ENCODE measurements at regions not wholly inside any gene's neighbourhood (a gene's known extent, or its start where the extent isn't known, plus 50 kb on each side); places are given as distances from the start of the nearest gene placed in this dataset.
A peak's percentile ranks its signal among the peaks of the same experiment; 100 is the strongest.

GRCh38 chr2:63681896-63682295 lies 93.1 kb downstream of the MDH1 start:
- intact Hi-C loops (cut with DNase I, micrococcal nuclease): no loop called here
- ATAC-seq (ENCODE audit: poor library complexity): no peak
- Mint-ChIP-seq H3K27ac (no peak overlapping the region), H3K4me1 (ENCODE audit: low read depth) (peaks cover 14% of the 10 kb centered on the region), H3K9me3 (no peaks in the 10 kb centered on the region), H3K27me3 (peaks cover 5% of the 10 kb centered on the region), H3K4me3 (no peak overlapping the region), H3K36me3 (ENCODE audit: low read depth) (no peaks in the 10 kb centered on the region)
- H3K36me3 ChIP-seq (ENCODE audit: insufficient read depth, low read length): no peaks in the 10 kb centered on the region
- no peaks in the 10 kb centered on the region for H3K4me1 ChIP-seq (ENCODE audit: insufficient read depth, low read length)
- H3K4me3 ChIP-seq (ENCODE audit: low read length): no peak overlapping the region
- no peaks in the 10 kb centered on the region for H3K27me3 ChIP-seq (ENCODE audit: control insufficient read depth in 1 of 2, insufficient read depth in 2 of 2, low read length in 2 of 2)
- ChIA-PET POLR2A (no interaction called here), CTCF (interaction anchor here (1.2 kb wide), 1 partner anchor 20 kb away, joined by 3 read pairs; no protein-coding TSS in a partner anchor)
- DNase-seq: no peak
- no peak overlapping the region for H3K27ac ChIP-seq (ENCODE audit: low read depth in 1 of 2, low read length in 2 of 2)
- no peaks in the 10 kb centered on the region for H3K9me3 ChIP-seq (ENCODE audit: control insufficient read depth in 1 of 2, insufficient read depth in 1 of 2, low read length in 2 of 2)
- no peak for TF ChIP-seq CTCF (IDR thresholded peaks at IDR 0.05)

DNA sequence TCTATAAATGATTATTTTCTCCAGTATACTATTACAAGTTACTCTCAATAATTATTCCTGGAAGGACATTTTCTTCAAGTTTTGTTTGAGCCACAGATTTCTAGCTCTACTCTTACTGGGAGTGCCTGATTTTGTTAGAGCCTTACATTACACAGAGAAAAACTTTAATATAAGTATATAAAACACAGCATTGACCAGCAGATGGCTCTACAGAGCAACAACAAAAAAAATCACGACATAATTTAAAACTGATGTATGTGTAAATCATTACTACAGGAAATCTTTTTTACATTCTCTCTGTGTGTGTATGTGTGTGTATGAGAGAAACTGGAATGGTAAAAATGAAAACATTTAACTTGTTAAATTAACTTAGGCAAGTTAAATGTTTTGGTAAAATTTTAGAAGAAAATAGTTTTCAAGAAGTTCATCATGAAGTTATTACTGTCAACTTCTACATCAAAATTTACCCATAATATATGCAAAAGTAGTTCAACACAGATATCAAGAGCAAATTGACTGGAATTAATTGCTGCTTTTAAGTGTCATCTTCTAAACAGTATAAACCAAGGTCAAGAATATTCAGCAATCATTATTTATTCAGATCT lies 103.3 kb downstream of the MDH1 start:
- Histone ChIP-seq H3K9me3 (ENCODE audit: control insufficient read depth in 1 of 2, insufficient read depth in 1 of 2, low read length in 2 of 2) (no peaks in the 10 kb centered on the region), H3K36me3 (ENCODE audit: insufficient read depth, low read length) (no peaks in the 10 kb centered on the region), H3K27me3 (ENCODE audit: control insufficient read depth in 1 of 2, insufficient read depth in 2 of 2, low read length in 2 of 2) (no peaks in the 10 kb centered on the region), H3K4me3 (ENCODE audit: low read length) (no peak overlapping the region), H3K4me1 (ENCODE audit: insufficient read depth, low read length) (no peaks in the 10 kb centered on the region), H3K27ac (ENCODE audit: low read depth in 1 of 2, low read length in 2 of 2) (no peak overlapping the region)
- intact Hi-C loops (cut with DNase I, micrococcal nuclease): loop anchor here (1.0 to 10.0 kb wide), 4 partner anchors 169 to 795 kb away; no protein-coding TSS in a partner anchor
- H3K36me3 Mint-ChIP-seq (ENCODE audit: low read depth): no peaks in the 10 kb centered on the region
- no peak overlapping the region for H3K27ac Mint-ChIP-seq
- CTCF ChIA-PET: interaction anchor here (0.8 to 3.4 kb wide), 3 partner anchors 169 to 184 kb away, joined by 3 to 25 read pairs (median 4); no protein-coding TSS in a partner anchor
- no peaks in the 10 kb centered on the region for H3K27me3 Mint-ChIP-seq
- H3K9me3 Mint-ChIP-seq: no peaks in the 10 kb centered on the region
- peak; percentile 77 for TF ChIP-seq CTCF (IDR thresholded peaks at IDR 0.05)
- POLR2A ChIA-PET: no interaction called here
- H3K4me3 Mint-ChIP-seq: no peak overlapping the region
- DNase-seq (peak in 4 of 14 experiments; percentile 28 to 70 (median 60)), ATAC-seq (ENCODE audit: poor library complexity) (peak; percentile 74)
- H3K4me1 Mint-ChIP-seq (ENCODE audit: low read depth): no peaks in the 10 kb centered on the region

DNA sequence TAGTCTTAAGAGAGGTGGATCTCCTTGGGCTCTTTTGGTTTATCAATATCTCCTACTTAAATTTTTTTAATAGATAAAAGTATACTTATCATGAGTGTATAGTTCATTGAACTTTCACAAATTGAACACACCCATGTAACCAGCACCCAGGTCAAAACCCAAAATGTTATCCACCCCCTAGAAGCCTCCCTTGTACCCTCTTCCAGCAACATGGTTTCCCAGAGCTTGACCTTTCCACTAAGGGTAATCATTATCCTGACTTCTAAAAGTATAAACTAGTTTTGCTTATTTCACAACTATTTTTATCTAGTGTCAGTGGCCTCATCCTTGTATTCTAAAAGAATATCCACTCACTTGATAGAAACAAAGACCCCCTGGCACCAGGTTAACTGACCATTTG lies 106.8 kb downstream of the MDH1 start:
- ChIA-PET POLR2A (no interaction called here), CTCF (interaction anchor here (1.0 to 1.7 kb wide), 2 partner anchors 165 to 166 kb away, joined by 3 read pairs; no protein-coding TSS in a partner anchor)
- no peak for TF ChIP-seq CTCF (IDR thresholded peaks at IDR 0.05)
- no peak overlapping the region for H3K4me3 Mint-ChIP-seq
- no peak overlapping the region for H3K4me3 ChIP-seq (ENCODE audit: low read length)
- no peak for ATAC-seq (ENCODE audit: poor library complexity)
- H3K9me3 ChIP-seq (ENCODE audit: control insufficient read depth in 1 of 2, insufficient read depth in 1 of 2, low read length in 2 of 2): no peaks in the 10 kb centered on the region
- H3K27me3 Mint-ChIP-seq: no peaks in the 10 kb centered on the region
- H3K4me1 ChIP-seq (ENCODE audit: insufficient read depth, low read length): no peaks in the 10 kb centered on the region
- intact Hi-C loops (cut with DNase I, micrococcal nuclease): loop anchor here in 1 of 2 experiments (10.0 kb wide), 1 partner anchor 629 kb away; no protein-coding TSS in a partner anchor
- no peak overlapping the region for H3K27ac Mint-ChIP-seq
- no peaks in the 10 kb centered on the region for H3K27me3 ChIP-seq (ENCODE audit: control insufficient read depth in 1 of 2, insufficient read depth in 2 of 2, low read length in 2 of 2)
- no peaks in the 10 kb centered on the region for H3K36me3 Mint-ChIP-seq (ENCODE audit: low read depth)
- no peaks in the 10 kb centered on the region for H3K9me3 Mint-ChIP-seq
- no peaks in the 10 kb centered on the region for H3K36me3 ChIP-seq (ENCODE audit: insufficient read depth, low read length)
- no peak for DNase-seq
- no peak overlapping the region for H3K27ac ChIP-seq (ENCODE audit: low read depth in 1 of 2, low read length in 2 of 2)
- no peaks in the 10 kb centered on the region for H3K4me1 Mint-ChIP-seq (ENCODE audit: low read depth)
